CD4-positive, alpha-beta T cell treated with Interleukin-17A for 1 hour (primary cell): ENCODE measurements at regions not wholly inside any gene's neighbourhood (a gene's known extent, or its start where the extent isn't known, plus 50 kb on each side); places are given as distances from the start of the nearest gene placed in this dataset.

Experiments used
- DNase-seq: peaks from one replicate; pipeline ENCODE4 v3.0.0-alpha.2; 2020

- DNase-seq = no peak
Observed at GRCh38 chr1:110816945-110817344, 56.0 kb upstream of the CD53 start.

- DNase-seq = no peak
Observed at GRCh38 chr1:110811529-110811928, 61.4 kb upstream of the CD53 start.

- DNase-seq = no peak
Observed at GRCh38 chr1:110800079-110800478, 72.9 kb upstream of the CD53 start.

- DNase-seq = no peak
Observed at GRCh38 chr1:110798691-110799256, 74.2 kb upstream of the CD53 start.

GRCh38 chr1:110788673-110789072 is 84.3 kb upstream of the CD53 start:
- no peak for DNase-seq

GRCh38 chr1:110787328-110788071 is 85.4 kb upstream of the CD53 start:
- peak; percentile 65 for DNase-seq

GRCh38 chr1:110786802-110787327 is 86.1 kb upstream of the CD53 start:
- peak; percentile 16 for DNase-seq

- DNase-seq = no peak
Observed at GRCh38 chr1:110785612-110786011, 87.3 kb upstream of the CD53 start.

- DNase-seq = no peak
Observed at GRCh38 chr1:110785055-110785454, 87.9 kb upstream of the CD53 start.

- peak; percentile 84 for DNase-seq
Observed at GRCh38 chr1:110783292-110783918, 89.5 kb upstream of the CD53 start.

- DNase-seq = no peak
Observed at GRCh38 chr1:110781525-110781924, 91.4 kb upstream of the CD53 start.

- DNase-seq = peak; percentile 86
Observed at GRCh38 chr1:110780600-110781484, 92.1 kb upstream of the CD53 start.

- no peak for DNase-seq
Observed at GRCh38 chr1:110779636-110780035, 93.3 kb upstream of the CD53 start.

GRCh38 chr1:110778821-110779220 is 94.1 kb upstream of the CD53 start:
- DNase-seq = no peak

GRCh38 chr1:110777228-110777627 is 95.7 kb upstream of the CD53 start:
- DNase-seq = no peak

GRCh38 chr1:110774398-110774797 is 98.5 kb upstream of the CD53 start:
- DNase-seq = no peak

GRCh38 chr1:110773813-110774212 is 99.1 kb upstream of the KCNA3 start:
- DNase-seq = no peak

- no peak for DNase-seq
Observed at GRCh38 chr1:110771245-110772022, 96.7 kb upstream of the KCNA3 start.

- no peak for DNase-seq
Observed at GRCh38 chr1:110770832-110771231, 96.1 kb upstream of the KCNA3 start.

- no peak for DNase-seq
Observed at GRCh38 chr1:110768605-110769004, 93.9 kb upstream of the KCNA3 start.

GRCh38 chr1:110766336-110766647 is 91.6 kb upstream of the KCNA3 start:
- no peak for DNase-seq

- peak; percentile 75 for DNase-seq
Observed at GRCh38 chr1:110765640-110766335, 91.0 kb upstream of the KCNA3 start.
